ENCODE measurements at regions not wholly inside any gene's neighbourhood (a gene's known extent, or its start where the extent isn't known, plus 50 kb on each side); places are given as distances from the start of the nearest gene placed in this dataset.

DNA sequence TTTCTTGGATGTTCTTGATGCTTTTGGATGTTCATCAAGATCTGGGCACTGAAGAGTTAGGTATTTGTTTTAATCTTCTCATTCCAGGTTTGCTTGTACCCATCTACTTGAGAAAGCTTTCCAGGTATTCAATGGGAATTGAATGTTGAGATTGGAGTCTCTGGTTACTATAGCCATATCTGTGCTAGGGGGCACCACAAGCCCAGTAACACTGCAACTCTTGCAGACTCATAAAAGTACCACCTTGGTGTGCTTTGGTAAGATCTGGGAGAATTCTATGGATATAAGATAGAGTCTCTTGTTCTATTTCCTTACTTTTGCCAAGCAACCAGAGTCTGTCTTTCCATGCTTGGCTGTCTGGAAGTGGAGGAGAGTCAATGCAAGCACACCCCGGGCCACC is 518.9 kb upstream of the VRK2 start:
- TF ChIP-seq POLR2A (IDR thresholded peaks at IDR 0.05) = no peak
- no peak for TF ChIP-seq CTCF (IDR thresholded peaks at IDR 0.05)

Data from tibial nerve (tissue), 3 donors.